Large intestine (tissue), 3 donors: ENCODE measurements at regions not wholly inside any gene's neighbourhood (a gene's known extent, or its start where the extent isn't known, plus 50 kb on each side); places are given as distances from the start of the nearest gene placed in this dataset.

ENCODE experiments used
- DNase-seq, 2 donors: peaks; one replicate each; pipeline versions ENCODE4 v3.0.0 to v3.0.0-alpha.2; 2013
- H3K27ac ChIP-seq: one replicate; pipeline ENCODE4 v1.5.1; 2013; ENCODE audit warnings: low read length
- H3K27me3 ChIP-seq: 2 replicates; pipeline ENCODE4 v1.6.1; 2013; ENCODE audit warnings: low read length; ENCODE audit not compliant: control insufficient read depth, insufficient read depth
- H3K36me3 ChIP-seq: 2 replicates; pipeline ENCODE4 v1.6.1; 2013; ENCODE audit warnings: low read length; ENCODE audit not compliant: control insufficient read depth, insufficient read depth
- H3K4me1 ChIP-seq: one replicate; pipeline ENCODE4 v1.6.1; 2013; ENCODE audit warnings: low read length; ENCODE audit not compliant: control insufficient read depth, insufficient read depth
- H3K4me3 ChIP-seq: one replicate; pipeline ENCODE4 v1.5.1; 2013; ENCODE audit warnings: low read length
- H3K9me3 ChIP-seq: one replicate; pipeline ENCODE4 v1.6.1; 2013; ENCODE audit warnings: mild to moderate bottlenecking, low read depth, low read length, moderate library complexity; ENCODE audit not compliant: control insufficient read depth
- WGBS: methylation state at CpG from one replicate; pipeline ENCODE4 v1.1.5; 2013; ENCODE audit warnings: low lambda C conversion rate; ENCODE audit not compliant: insufficient coverage; 5-methylcytosine and 5-hydroxymethylcytosine counted together

GRCh38 chr9:102044133-102044532 lies 305.7 kb upstream of the GRIN3A start:
- 100% methylated on average over 1 of the region's 1 CpG for WGBS
- H3K36me3 ChIP-seq, result no peaks in the 10 kb centered on the region
- no peak for DNase-seq
- no peaks in the 10 kb centered on the region for H3K27me3 ChIP-seq
- H3K4me3 ChIP-seq, result no peak overlapping the region
- H3K27ac ChIP-seq, result no peak overlapping the region
- H3K9me3 ChIP-seq, result no peaks in the 10 kb centered on the region
- H3K4me1 ChIP-seq, result no peaks in the 10 kb centered on the region

- no peaks in the 10 kb centered on the region for H3K27me3 ChIP-seq
- no peaks in the 10 kb centered on the region for H3K9me3 ChIP-seq
- no peak overlapping the region for H3K27ac ChIP-seq
- no peaks in the 10 kb centered on the region for H3K4me1 ChIP-seq
- no peak for DNase-seq
- no peak overlapping the region for H3K4me3 ChIP-seq
- no CpG with 5 or more reads among the region's 1 CpG for WGBS
- no peaks in the 10 kb centered on the region for H3K36me3 ChIP-seq
These were observed 299.6 kb upstream of the GRIN3A start for GRCh38 chr9:102038006-102038405.

- Histone ChIP-seq H3K36me3 (no peaks in the 10 kb centered on the region), H3K27ac (no peak overlapping the region), H3K4me3 (no peak overlapping the region), H3K4me1 (no peaks in the 10 kb centered on the region), H3K27me3 (no peaks in the 10 kb centered on the region), H3K9me3 (no peaks in the 10 kb centered on the region)
- DNase-seq, result no peak
These were observed 297.5 kb upstream of the GRIN3A start for GRCh38 chr9:102035929-102036328.

GRCh38 chr9:102032614-102033013 lies 294.2 kb upstream of the GRIN3A start:
- Histone ChIP-seq H3K27me3 (no peaks in the 10 kb centered on the region), H3K36me3 (no peaks in the 10 kb centered on the region), H3K4me1 (no peaks in the 10 kb centered on the region), H3K9me3 (no peaks in the 10 kb centered on the region), H3K4me3 (no peak overlapping the region), H3K27ac (no peak overlapping the region)
- no peak for DNase-seq

- WGBS, result no CpG with 5 or more reads among the region's 1 CpG
- Histone ChIP-seq H3K4me3 (no peak overlapping the region), H3K36me3 (no peaks in the 10 kb centered on the region), H3K27ac (no peak overlapping the region), H3K4me1 (no peaks in the 10 kb centered on the region), H3K27me3 (no peaks in the 10 kb centered on the region), H3K9me3 (no peaks in the 10 kb centered on the region)
- no peak for DNase-seq
These were observed 262.5 kb upstream of the GRIN3A start for GRCh38 chr9:102000956-102001355.

- Histone ChIP-seq H3K4me1 (no peaks in the 10 kb centered on the region), H3K27me3 (no peaks in the 10 kb centered on the region), H3K36me3 (no peaks in the 10 kb centered on the region), H3K27ac (no peak overlapping the region), H3K4me3 (no peak overlapping the region), H3K9me3 (no peaks in the 10 kb centered on the region)
- whole genome bisulfite sequencing, result no CpG with 5 or more reads among the region's 1 CpG
- no peak for DNase-seq
These were observed 261.0 kb upstream of the GRIN3A start for GRCh38 chr9:101999441-101999840.

GRCh38 chr9:101995231-101995630 lies 256.8 kb upstream of the GRIN3A start:
- Histone ChIP-seq H3K4me1 (no peaks in the 10 kb centered on the region), H3K36me3 (no peaks in the 10 kb centered on the region), H3K27me3 (no peaks in the 10 kb centered on the region), H3K9me3 (no peaks in the 10 kb centered on the region), H3K4me3 (no peak overlapping the region), H3K27ac (no peak overlapping the region)
- 42% methylated on average over 2 of the region's 5 CpGs for WGBS
- no peak for DNase-seq

GRCh38 chr9:101993771-101994170 lies 255.3 kb upstream of the GRIN3A start:
- DNase-seq, result no peak
- Histone ChIP-seq H3K4me3 (no peak overlapping the region), H3K27me3 (no peaks in the 10 kb centered on the region), H3K27ac (no peak overlapping the region), H3K36me3 (no peaks in the 10 kb centered on the region), H3K4me1 (no peaks in the 10 kb centered on the region), H3K9me3 (no peaks in the 10 kb centered on the region)
- WGBS, result 100% methylated on average over 1 of the region's 1 CpG

GRCh38 chr9:101991926-101992325 lies 253.5 kb upstream of the GRIN3A start:
- Histone ChIP-seq H3K27me3 (no peaks in the 10 kb centered on the region), H3K27ac (no peak overlapping the region), H3K36me3 (no peaks in the 10 kb centered on the region), H3K9me3 (no peaks in the 10 kb centered on the region), H3K4me1 (no peaks in the 10 kb centered on the region), H3K4me3 (no peak overlapping the region)
- no peak for DNase-seq

GRCh38 chr9:101977614-101978210 lies 239.3 kb upstream of the GRIN3A start:
- peak in 1 of 2 donors; percentile 6 for DNase-seq
- H3K9me3 ChIP-seq, result no peaks in the 10 kb centered on the region
- no peak overlapping the region for H3K4me3 ChIP-seq

GRCh38 chr9:101970609-101971008 lies 232.2 kb upstream of the GRIN3A start:
- DNase-seq, result no peak
- no peaks in the 10 kb centered on the region for H3K9me3 ChIP-seq

More at GRCh38 chr9:101977614-101978210, 239.3 kb upstream of the GRIN3A start:
- no peaks in the 10 kb centered on the region for H3K27me3 ChIP-seq
- H3K36me3 ChIP-seq, result no peaks in the 10 kb centered on the region
- WGBS, result no CpG with 5 or more reads among the region's 2 CpGs
- no peaks in the 10 kb centered on the region for H3K4me1 ChIP-seq
- H3K27ac ChIP-seq, result no peak overlapping the region

More at GRCh38 chr9:101970609-101971008, 232.2 kb upstream of the GRIN3A start:
- Histone ChIP-seq H3K27ac (no peak overlapping the region), H3K4me1 (no peaks in the 10 kb centered on the region), H3K36me3 (no peaks in the 10 kb centered on the region), H3K27me3 (no peaks in the 10 kb centered on the region), H3K4me3 (no peak overlapping the region)
